H9 (cell line): ENCODE measurements at regions not wholly inside any gene's neighbourhood (a gene's known extent, or its start where the extent isn't known, plus 50 kb on each side); places are given as distances from the start of the nearest gene placed in this dataset.

Source experiments
- DNase-seq: peaks from one replicate; pipeline ENCODE4 v3.0.0-alpha.2; 2017
- H2AFZ ChIP-seq: one replicate; pipeline ENCODE4 v1.6.1; 2013; ENCODE audit warnings: mild to moderate bottlenecking, low read length, control low read depth, moderate library complexity
- H2AK5ac ChIP-seq: 2 replicates; pipeline ENCODE4 v1.6.1; 2013; ENCODE audit warnings: low read length, control low read depth, mixed read lengths; ENCODE audit not compliant: insufficient read length
- H2BK120ac ChIP-seq: one replicate; pipeline ENCODE4 v1.6.1; 2013; ENCODE audit warnings: low read depth, mild to moderate bottlenecking, low read length, control low read depth, inconsistent platforms; ENCODE audit not compliant: poor library complexity, severe bottlenecking
- H2BK12ac ChIP-seq: 2 replicates; pipeline ENCODE4 v1.6.1; 2013; ENCODE audit warnings: low read length, control low read depth, mixed read lengths, low read depth; ENCODE audit not compliant: insufficient read length
- H2BK15ac ChIP-seq: 2 replicates; pipeline ENCODE4 v1.6.1; 2013; ENCODE audit warnings: low read depth, low read length, control low read depth
- H2BK20ac ChIP-seq: one replicate; pipeline ENCODE4 v1.6.1; 2013; ENCODE audit warnings: low read depth, mild to moderate bottlenecking, low read length, control low read depth, inconsistent platforms; ENCODE audit not compliant: poor library complexity, severe bottlenecking
- H2BK5ac ChIP-seq: 2 replicates; pipeline ENCODE4 v1.6.1; 2013; ENCODE audit warnings: low read length, control low read depth, mixed read lengths; ENCODE audit not compliant: insufficient read length
- H3K14ac ChIP-seq: 2 replicates; pipeline ENCODE4 v1.6.1; 2013; ENCODE audit warnings: low read length, control low read depth; ENCODE audit not compliant: insufficient read depth
- H3K18ac ChIP-seq: 2 replicates; pipeline ENCODE4 v1.6.1; 2013; ENCODE audit warnings: low read depth, mild to moderate bottlenecking, mixed read lengths, low read length, control low read depth; ENCODE audit not compliant: insufficient read length
- H3K23ac ChIP-seq: 2 replicates; pipeline ENCODE4 v1.6.1; 2013; ENCODE audit warnings: low read length, control low read depth, mixed read lengths, low read depth; ENCODE audit not compliant: insufficient read length
- H3K23me2 ChIP-seq: 2 replicates; pipeline ENCODE4 v1.6.1; 2013; ENCODE audit warnings: low read depth, mild to moderate bottlenecking, mixed read lengths, low read length, control low read depth; ENCODE audit not compliant: insufficient read length, poor library complexity, severe bottlenecking
- H3K27ac ChIP-seq: 2 replicates; pipeline ENCODE4 v1.5.1; 2013; ENCODE audit warnings: low read length, control low read depth, mixed read lengths, low read depth; ENCODE audit not compliant: insufficient read length
- H3K27me3 ChIP-seq: 2 replicates; pipeline ENCODE4 v1.6.1; 2013; ENCODE audit warnings: low read length, control low read depth, inconsistent platforms; ENCODE audit not compliant: insufficient read depth
- H3K4ac ChIP-seq: 2 replicates; pipeline ENCODE4 v1.6.1; 2013; ENCODE audit warnings: low read depth, mild to moderate bottlenecking, control low read depth, inconsistent platforms, low read length, moderate library complexity
- H3K4me1 ChIP-seq: 2 replicates; pipeline ENCODE4 v1.6.1; 2013; ENCODE audit warnings: low read length, control low read depth, inconsistent platforms; ENCODE audit not compliant: insufficient read depth
- H3K4me2 ChIP-seq: 2 replicates; pipeline ENCODE4 v1.6.1; 2013; ENCODE audit warnings: low read length, control low read depth, mixed read lengths; ENCODE audit not compliant: insufficient read length, insufficient read depth
- H3K56ac ChIP-seq: 2 replicates; pipeline ENCODE4 v1.6.1; 2013; ENCODE audit warnings: low read depth, mild to moderate bottlenecking, mixed read lengths, low read length, control low read depth; ENCODE audit not compliant: insufficient read length
- H3K79me1 ChIP-seq: 2 replicates; pipeline ENCODE4 v1.6.1; 2013; ENCODE audit warnings: low read depth, mild to moderate bottlenecking, moderate library complexity, low read length, control low read depth, inconsistent platforms; ENCODE audit not compliant: insufficient read depth, poor library complexity, severe bottlenecking
- H3K79me2 ChIP-seq: 2 replicates; pipeline ENCODE4 v1.6.1; 2013; ENCODE audit warnings: low read length, control low read depth, inconsistent platforms; ENCODE audit not compliant: insufficient read depth
- H3K9ac ChIP-seq: 2 replicates; pipeline ENCODE4 v1.6.1; 2013; ENCODE audit warnings: low read length, control low read depth, mixed read lengths; ENCODE audit not compliant: insufficient read length; ENCODE audit errors: extremely low read depth
- H3K9me3 ChIP-seq: one replicate; pipeline ENCODE4 v1.6.1; 2013; ENCODE audit warnings: low read depth, low read length, inconsistent platforms; ENCODE audit not compliant: control insufficient read depth
- H3T11ph ChIP-seq: one replicate; pipeline ENCODE4 v1.6.1; 2013; ENCODE audit warnings: mild to moderate bottlenecking, low read length, control low read depth, inconsistent platforms
- H4K20me1 ChIP-seq: one replicate; pipeline ENCODE4 v1.6.1; 2013; ENCODE audit not compliant: control insufficient read depth, insufficient read length, insufficient read depth
- H4K5ac ChIP-seq: 2 replicates; pipeline ENCODE4 v1.6.1; 2013; ENCODE audit warnings: low read depth, mild to moderate bottlenecking, mixed read lengths, low read length, control low read depth; ENCODE audit not compliant: insufficient read length
- H4K8ac ChIP-seq: replicated peaks from 2 replicates; pipeline ENCODE4 v1.6.1; 2013; ENCODE audit warnings: low read length, control low read depth, mixed read lengths, low read depth; ENCODE audit not compliant: insufficient read length
- H4K91ac ChIP-seq: 2 replicates; pipeline ENCODE4 v1.6.1; 2013; ENCODE audit warnings: low read depth, mild to moderate bottlenecking, moderate library complexity, mixed read lengths, low read length, control low read depth; ENCODE audit not compliant: insufficient read length
- H3K27ac Mint-ChIP-seq, 3 experiments: 2 replicates in 2 of 3; 3 replicates in 1 of 3; pipeline ENCODE4 v1.8.0; 2020 to 2021; ENCODE audit warnings: mixed read lengths in 3 of 3, mild to moderate bottlenecking in 1 of 3, moderate library complexity in 1 of 3
- H3K27me3 Mint-ChIP-seq: 2 replicates; pipeline ENCODE4 v1.8.0; 2021; ENCODE audit warnings: low read depth, mild to moderate bottlenecking, moderate library complexity, mixed read lengths
- H3K36me3 Mint-ChIP-seq, 3 experiments: 2 replicates in 2 of 3; 3 replicates in 1 of 3; pipeline ENCODE4 v1.8.0; 2020 to 2021; ENCODE audit warnings: low read depth in 3 of 3, mixed read lengths in 3 of 3; ENCODE audit not compliant: insufficient read depth in 1 of 3
- H3K4me1 Mint-ChIP-seq, 2 experiments: 2 replicates each; pipeline ENCODE4 v1.8.0; 2020; ENCODE audit warnings: mixed read lengths in 2 of 2
- H3K4me3 Mint-ChIP-seq, 2 experiments: 2 replicates in 1 of 2; 3 replicates in 1 of 2; pipeline ENCODE4 v1.8.0; 2020 to 2021; ENCODE audit warnings: mild to moderate bottlenecking in 2 of 2, mixed read lengths in 2 of 2, moderate library complexity in 1 of 2
- H3K9me3 Mint-ChIP-seq, 2 experiments: 2 replicates in 1 of 2; 3 replicates in 1 of 2; pipeline ENCODE4 v1.8.0; 2020; ENCODE audit warnings: mild to moderate bottlenecking in 2 of 2, mixed read lengths in 2 of 2, moderate library complexity in 1 of 2
- CTCF ChIP-seq: fragments of 200-600 bp; sonication (generic); conservative IDR thresholded peaks from 3 replicates; pipeline ENCODE4 v1.8.0; 2021; ENCODE audit warnings: antibody characterized with exemption, mild to moderate bottlenecking
- WGBS: extraction: QIAGEN DNeasy Blood & Tissue Kit; methylation state at CpG from one replicate; pipeline ENCODE4 v1.1.7; 2013; ENCODE audit warnings: missing lambda C conversion rate, low lambda C conversion rate, mixed read lengths; ENCODE audit not compliant: insufficient read length; ENCODE audit errors: extremely low coverage; 5-methylcytosine and 5-hydroxymethylcytosine counted together

- Histone ChIP-seq H2BK15ac (no peak overlapping the region), H2BK20ac (no peak overlapping the region), H2BK120ac (no peak overlapping the region), H3K56ac (no peak overlapping the region), H3K18ac (no peak overlapping the region), H3K4ac (no peak overlapping the region), H2AK5ac (no peak overlapping the region), H3K14ac (no peak overlapping the region), H3K79me2 (no peaks in the 10 kb centered on the region), H2BK5ac (no peak overlapping the region), H3K27ac (no peak overlapping the region), H3K9me3 (no peaks in the 10 kb centered on the region), H4K91ac (no peak overlapping the region), H2BK12ac (no peak overlapping the region), H3K23ac (no peak overlapping the region), H3K79me1 (no peaks in the 10 kb centered on the region), H3K4me1 (no peaks in the 10 kb centered on the region), H3K9ac (no peak overlapping the region), H3K4me2 (no peak overlapping the region), H4K20me1 (no peaks in the 10 kb centered on the region), H4K8ac (no peak overlapping the region), H3T11ph (no peak overlapping the region), H3K23me2 (no peaks in the 10 kb centered on the region), H2AFZ (no peak overlapping the region), H3K27me3 (no peaks in the 10 kb centered on the region), H4K5ac (no peak overlapping the region)
- WGBS: no CpG with 5 or more reads among the region's 1 CpG
- no peak overlapping the region for H3K4me3 Mint-ChIP-seq
- no peaks in the 10 kb centered on the region; a peak in 1 of 7 replicates for H3K36me3 Mint-ChIP-seq
- no peak for TF ChIP-seq CTCF
- no peaks in the 10 kb centered on the region for H3K9me3 Mint-ChIP-seq
- no peaks in the 10 kb centered on the region; the same call in 1 of the 2 replicates for H3K27me3 Mint-ChIP-seq
- H3K27ac Mint-ChIP-seq: no peak overlapping the region
- H3K4me1 Mint-ChIP-seq: no peaks in the 10 kb centered on the region
- DNase-seq: no peak
Measured at GRCh38 chr18:61963705-61964104, 70.9 kb upstream of the RNF152 start.
